CD4-positive, alpha-beta T cell treated with Interferon gamma for 1 hour (primary cell): ENCODE measurements at regions not wholly inside any gene's neighbourhood (a gene's known extent, or its start where the extent isn't known, plus 50 kb on each side); places are given as distances from the start of the nearest gene placed in this dataset.

Experiments
- DNase-seq: peaks from one replicate; pipeline ENCODE4 v3.0.0-alpha.2; 2020

DNA sequence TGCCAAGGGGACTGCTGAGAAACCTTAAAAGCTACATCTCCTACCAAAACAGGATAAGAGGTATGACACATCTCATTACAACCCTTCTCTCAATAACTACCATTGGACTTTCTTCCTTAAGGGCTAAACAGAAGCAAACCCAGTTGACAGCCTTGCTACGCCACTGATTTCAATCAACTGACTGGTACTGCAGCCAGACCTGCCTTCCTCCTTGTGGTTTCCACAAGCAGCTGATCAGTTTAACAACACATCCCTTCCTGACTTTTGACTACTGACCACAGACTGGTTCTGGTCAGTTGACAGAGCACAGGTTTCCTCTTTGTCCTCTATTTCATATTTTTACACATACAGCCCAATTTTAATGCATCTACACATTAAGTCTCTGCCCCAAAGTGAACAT, 108.8 kb downstream of the ADAMTS1 start:
- DNase-seq, result no peak

GRCh38 chr21:26732432-26733221, 112.6 kb downstream of the ADAMTS1 start:
- no peak for DNase-seq

GRCh38 chr21:26719750-26720149, 125.5 kb downstream of the ADAMTS1 start:
- DNase-seq, result no peak

DNA sequence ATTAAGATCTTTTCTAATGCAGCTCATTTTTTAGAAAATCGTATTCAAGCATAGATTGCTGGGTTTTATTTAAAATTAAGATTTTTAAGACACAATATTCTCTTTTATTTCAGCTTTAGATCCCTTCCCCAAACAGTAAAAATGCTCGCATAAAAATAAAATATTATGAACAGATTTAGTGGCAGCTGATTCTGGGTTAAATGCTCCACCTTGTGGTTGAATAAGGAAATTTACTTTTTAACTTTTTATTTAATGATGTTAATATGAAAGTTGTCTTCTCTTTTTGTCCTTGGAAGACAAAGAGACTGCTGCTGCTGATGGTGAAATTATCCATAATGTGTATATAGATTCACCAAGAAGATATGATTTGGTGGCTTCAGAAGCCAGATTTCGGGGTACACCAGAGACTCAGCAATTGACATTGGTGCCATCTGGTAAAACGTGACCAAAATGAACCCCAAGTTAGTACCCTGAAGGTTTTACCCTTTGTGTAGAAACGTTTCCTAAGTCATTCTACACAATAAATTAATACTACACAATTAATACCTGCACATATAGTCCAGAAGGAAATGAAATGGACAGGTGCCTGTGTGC, 128.0 kb downstream of the ADAMTS1 start:
- no peak for DNase-seq

- no peak for DNase-seq
These were observed 129.2 kb downstream of the ADAMTS1 start for GRCh38 chr21:26715878-26716506.

DNA sequence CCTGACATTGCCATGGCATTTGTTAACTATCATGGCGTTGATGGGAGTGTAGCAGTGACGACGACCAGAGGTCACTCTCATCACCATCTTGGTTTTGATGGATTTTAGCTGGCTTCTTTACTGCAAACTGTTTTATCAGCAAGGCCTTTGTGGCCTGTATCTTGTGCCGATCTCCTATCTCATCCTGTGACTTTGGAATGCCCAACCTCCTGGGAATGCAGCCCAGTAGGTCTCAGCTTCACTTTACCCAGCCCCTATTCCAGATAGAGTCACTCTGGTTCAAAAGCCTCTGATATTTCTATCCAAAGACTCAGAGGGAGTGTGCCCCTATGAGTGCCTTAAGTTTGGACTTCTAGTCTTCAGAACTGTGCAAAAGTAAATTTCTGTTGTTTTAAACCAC, 130.1 kb downstream of the ADAMTS1 start:
- DNase-seq, result no peak

GRCh38 chr21:26710155-26710554, 135.1 kb downstream of the ADAMTS1 start:
- no peak for DNase-seq

DNA sequence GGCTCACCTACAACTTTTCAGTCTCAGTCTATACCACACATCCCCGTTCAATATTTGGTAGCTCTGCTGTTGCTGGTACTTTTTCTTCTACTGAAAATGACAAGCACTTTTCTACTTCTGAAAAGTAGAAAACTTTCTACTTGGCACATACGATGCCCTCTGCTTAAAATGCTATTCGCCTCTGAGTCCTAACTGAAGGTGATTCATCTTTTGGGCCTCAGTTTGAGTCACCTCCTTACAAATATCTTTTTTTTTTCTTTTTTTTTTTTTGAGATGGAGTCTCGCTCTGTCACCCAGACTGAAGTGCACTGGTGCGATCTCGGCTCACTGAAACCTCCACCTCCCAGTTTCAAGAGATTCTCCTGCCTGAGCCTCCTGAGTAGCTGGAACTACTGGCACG, 136.0 kb upstream of the CYYR1 start:
- DNase-seq, result no peak

- no peak for DNase-seq
These were observed 135.2 kb upstream of the CYYR1 start for GRCh38 chr21:26708223-26708800.

- no peak for DNase-seq
These were observed 134.2 kb upstream of the CYYR1 start for GRCh38 chr21:26707246-26707645.

GRCh38 chr21:26698416-26698815, 125.3 kb upstream of the CYYR1 start:
- DNase-seq, result no peak

DNA sequence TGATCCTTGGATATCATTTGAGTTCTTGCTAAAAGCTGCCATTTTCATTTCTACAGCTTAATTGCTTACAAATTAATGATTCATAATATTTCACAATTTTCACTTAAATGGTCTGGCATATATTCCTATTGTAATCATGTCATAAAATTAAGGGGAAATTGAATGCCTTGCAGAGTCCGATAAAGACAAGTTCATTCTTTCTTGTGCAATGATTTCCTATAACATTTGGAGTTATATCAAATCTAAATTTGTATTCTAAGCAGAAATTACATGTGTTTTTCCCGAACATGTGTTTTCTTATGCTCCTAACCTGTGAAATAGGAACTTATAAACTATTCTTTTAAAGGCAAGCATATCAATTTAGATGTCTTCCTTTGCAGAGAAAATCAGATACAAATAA, 118.3 kb upstream of the CYYR1 start:
- no peak for DNase-seq

- DNase-seq, result no peak
These were observed 113.6 kb upstream of the CYYR1 start for GRCh38 chr21:26686705-26687104.

DNA sequence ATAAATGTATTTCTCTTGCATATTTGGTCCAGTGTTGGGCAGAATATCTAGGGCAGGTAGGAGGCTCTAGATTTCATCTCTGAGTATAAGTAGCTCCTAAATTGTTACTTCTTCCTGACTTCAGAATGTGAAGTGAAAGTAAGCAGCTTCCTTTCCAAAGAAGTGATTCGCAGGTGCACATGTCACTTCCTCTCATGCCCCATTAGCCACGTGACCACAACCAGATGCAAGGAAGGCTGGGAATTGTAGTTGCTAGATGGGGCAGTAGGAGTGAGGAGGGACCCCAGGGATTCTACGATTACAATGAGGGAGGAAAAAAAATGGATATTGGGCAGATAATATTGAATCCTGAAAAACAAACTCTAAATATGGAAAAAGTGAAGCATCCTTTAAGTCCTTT, 113.2 kb upstream of the CYYR1 start:
- DNase-seq, result peak; percentile 38

- no peak for DNase-seq
These were observed 111.8 kb upstream of the CYYR1 start for GRCh38 chr21:26684889-26685288.

GRCh38 chr21:26683996-26684395, 110.9 kb upstream of the CYYR1 start:
- no peak for DNase-seq

DNA sequence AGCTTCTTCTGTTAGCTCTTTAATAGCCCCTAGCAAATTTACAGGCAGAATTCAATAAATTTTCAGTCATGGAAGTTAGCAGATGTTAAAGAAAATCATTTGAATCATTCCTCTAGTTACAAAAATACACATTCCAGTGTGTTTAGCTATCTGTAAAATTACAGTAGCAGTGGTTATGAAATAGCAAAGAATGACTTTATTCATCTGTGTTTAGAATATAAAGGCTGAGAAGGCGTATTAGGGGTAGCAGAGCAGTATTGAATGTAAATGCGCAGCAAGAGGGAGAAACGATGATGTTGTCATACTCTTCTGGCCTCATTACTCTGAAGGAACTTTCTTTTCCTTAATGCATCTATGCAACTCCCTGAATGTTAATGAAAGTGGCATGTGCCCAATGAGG, 106.2 kb upstream of the CYYR1 start:
- no peak for DNase-seq

DNA sequence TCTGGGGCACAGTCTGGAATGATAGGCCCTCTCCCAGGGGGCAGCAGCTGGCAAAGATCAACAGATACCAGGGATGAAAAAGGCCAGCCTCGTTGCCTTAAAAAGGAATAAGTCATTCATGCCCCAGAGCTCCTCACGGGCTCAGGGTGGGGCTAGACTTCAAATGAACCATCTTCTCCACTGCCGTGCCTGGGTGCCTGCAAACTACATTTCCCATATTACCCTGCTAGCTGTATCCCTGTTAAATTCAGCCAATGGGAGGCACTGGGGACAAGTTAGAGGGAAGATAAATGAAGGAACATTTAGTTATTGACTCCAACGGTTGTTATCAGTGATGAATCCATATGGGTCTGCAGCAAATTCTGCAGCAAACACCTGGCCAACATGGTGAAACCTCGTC, 101.2 kb upstream of the CYYR1 start:
- DNase-seq, result no peak

GRCh38 chr21:26669215-26669764, 96.2 kb upstream of the CYYR1 start:
- no peak for DNase-seq

DNA sequence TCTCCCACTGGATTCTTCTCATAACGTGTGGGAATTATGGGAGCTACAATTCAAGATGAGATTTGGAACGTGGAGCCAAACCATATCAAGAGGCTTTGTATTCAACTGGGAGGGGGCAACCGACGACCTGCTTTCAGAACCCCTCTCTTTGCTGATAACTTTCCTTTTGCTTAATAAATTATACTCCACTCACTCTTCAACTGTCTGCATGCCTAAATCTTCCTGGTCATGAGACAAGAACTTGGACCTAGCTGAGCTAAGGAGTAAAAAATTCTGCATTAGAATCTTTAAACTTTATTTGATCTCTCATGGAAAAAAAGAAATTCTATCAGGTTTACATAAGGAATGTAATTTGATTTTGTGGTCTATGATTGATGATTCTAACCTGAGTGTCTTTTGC, 86.7 kb upstream of the CYYR1 start:
- no peak for DNase-seq

- no peak for DNase-seq
These were observed 86.1 kb upstream of the CYYR1 start for GRCh38 chr21:26659182-26659581.

DNA sequence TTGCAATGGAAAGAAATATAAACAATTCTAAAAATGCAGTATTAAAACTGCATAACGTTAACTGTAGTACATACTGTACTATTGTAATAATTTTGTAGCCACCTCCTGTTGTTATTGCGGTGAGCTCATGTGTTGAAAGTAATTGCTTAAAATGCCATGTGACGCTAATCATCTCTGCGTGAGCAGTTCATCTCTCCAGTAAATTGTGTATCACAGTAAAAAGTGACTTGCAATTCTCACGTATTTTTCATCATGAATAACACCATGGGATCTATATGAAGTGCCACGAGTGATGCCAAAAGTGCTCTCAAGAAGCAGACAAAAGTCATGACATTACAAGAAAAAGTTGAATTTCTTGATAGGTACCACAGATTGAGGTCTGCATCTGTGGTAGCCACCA, 82.4 kb upstream of the CYYR1 start:
- DNase-seq, result no peak

DNA sequence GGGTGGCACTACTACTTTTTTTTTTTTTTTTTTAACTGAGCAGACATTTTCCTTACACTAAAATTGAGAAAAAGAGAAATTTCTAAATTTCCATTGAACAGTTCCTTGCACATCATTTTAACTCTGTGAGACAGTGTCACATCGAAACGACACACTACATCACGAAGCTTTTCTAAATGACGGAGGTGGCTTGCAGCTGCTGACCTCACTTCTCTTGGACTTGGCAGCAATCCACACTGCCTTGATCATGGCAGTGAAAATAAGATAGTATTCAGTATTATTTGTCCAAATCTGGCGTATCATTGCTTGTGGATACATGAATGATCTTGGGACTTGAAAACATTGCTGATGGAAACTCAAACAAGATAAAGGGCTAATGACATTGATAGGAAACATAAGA, 80.3 kb upstream of the CYYR1 start:
- no peak for DNase-seq

GRCh38 chr21:26652854-26653253, 79.8 kb upstream of the CYYR1 start:
- no peak for DNase-seq
